Vagina (tissue), 2 donors: ENCODE measurements at regions not wholly inside any gene's neighbourhood (a gene's known extent, or its start where the extent isn't known, plus 50 kb on each side); places are given as distances from the start of the nearest gene placed in this dataset.

Source experiments
- DNase-seq, 2 donors: peaks; one replicate each; pipeline ENCODE4 v3.0.0-alpha.2; 2017; ENCODE audit errors: extremely low spot score in 2 of 2
- H3K27ac ChIP-seq: fragments of 200-600 bp; sonication (generic); one replicate; pipeline ENCODE4 v1.5.1; 2019
- H3K27me3 ChIP-seq: fragments of 200-600 bp; sonication (generic); one replicate; pipeline ENCODE4 v1.5.1; 2019
- H3K36me3 ChIP-seq, 2 donors: fragments of 200-600 bp; sonication (generic); one replicate each; pipeline ENCODE4 v1.5.1; 2017 to 2019
- H3K4me1 ChIP-seq: fragments of 200-600 bp; sonication (generic); one replicate; pipeline ENCODE4 v1.5.1; 2019
- H3K4me3 ChIP-seq, 2 donors: fragments of 200-600 bp; sonication (generic); 1 replicate in 1 of 2; 2 replicates in 1 of 2; pipeline ENCODE4 v1.5.1; 2016 to 2019
- H3K9me3 ChIP-seq: fragments of 200-600 bp; sonication (generic); one replicate; pipeline ENCODE4 v1.5.1; 2019
- CTCF ChIP-seq, 3 experiments: fragments of 450-650 bp in 2 of 3; fragments of 200-600 bp in 1 of 3; sonication (generic) in 1 of 3; IDR thresholded peaks; one replicate each; pipeline ENCODE4 v1.5.1; 2017 to 2019; ENCODE audit warnings: antibody characterized with exemption in 3 of 3, mild to moderate bottlenecking in 2 of 3, moderate library complexity in 2 of 3
- POLR2A ChIP-seq, 2 donors: fragments of 450-650 bp; IDR thresholded peaks; one replicate each; pipeline ENCODE4 v1.6.1; 2017; ENCODE audit warnings: antibody characterized with exemption in 2 of 2, mild to moderate bottlenecking in 2 of 2, moderate library complexity in 2 of 2
- POLR2AphosphoS5 ChIP-seq, 2 donors: sonication (generic); formaldehyde crosslinking; IDR thresholded peaks; one replicate each; pipeline ENCODE4 v1.9.0; 2017; ENCODE audit warnings: antibody characterized with exemption in 2 of 2, mild to moderate bottlenecking in 2 of 2, low read depth in 1 of 2; ENCODE audit not compliant: insufficient read depth in 1 of 2
- intact Hi-C: fragments of 100-400 bp; cut with DNase I; formaldehyde crosslinking; loops from one replicate; pipeline ENCODE4 v1.15.1; 2023

- no peak for DNase-seq
- no peaks in the 10 kb centered on the region for H3K9me3 ChIP-seq
- no peak overlapping the region for H3K27ac ChIP-seq
- H3K36me3 ChIP-seq: no peaks in the 10 kb centered on the region
- TF ChIP-seq POLR2A (IDR thresholded peaks at IDR 0.05) (no peak), POLR2AphosphoS5 (IDR thresholded peaks at IDR 0.05; ENCODE audit: insufficient read depth in 1 of 2, low read depth in 1 of 2) (no peak), CTCF (IDR thresholded peaks at IDR 0.05) (no peak)
- no peak overlapping the region for H3K4me3 ChIP-seq
- intact Hi-C loops: no loop called here
- H3K4me1 ChIP-seq: no peaks in the 10 kb centered on the region
- H3K27me3 ChIP-seq: no peaks in the 10 kb centered on the region
Measured at GRCh38 chr12:88306471-88307069, 164.5 kb downstream of the TMTC3 start.

- Histone ChIP-seq H3K27ac (no peak overlapping the region), H3K9me3 (no peaks in the 10 kb centered on the region), H3K36me3 (no peaks in the 10 kb centered on the region), H3K27me3 (no peaks in the 10 kb centered on the region), H3K4me1 (no peaks in the 10 kb centered on the region), H3K4me3 (no peak overlapping the region)
- TF ChIP-seq POLR2A (IDR thresholded peaks at IDR 0.05): no peak
- TF ChIP-seq POLR2AphosphoS5 (IDR thresholded peaks at IDR 0.05; ENCODE audit: insufficient read depth in 1 of 2, low read depth in 1 of 2): no peak
- no peak for TF ChIP-seq CTCF (IDR thresholded peaks at IDR 0.05)
- intact Hi-C loops: no loop called here
- DNase-seq: no peak
Measured at GRCh38 chr12:88307961-88308360, 165.9 kb downstream of the TMTC3 start.

- Histone ChIP-seq H3K27ac (no peak overlapping the region), H3K36me3 (no peaks in the 10 kb centered on the region), H3K9me3 (no peaks in the 10 kb centered on the region), H3K4me1 (no peaks in the 10 kb centered on the region), H3K27me3 (no peaks in the 10 kb centered on the region), H3K4me3 (no peak overlapping the region)
- no peak for DNase-seq
- intact Hi-C loops: no loop called here
- no peak for TF ChIP-seq CTCF (IDR thresholded peaks at IDR 0.05)
- no peak for TF ChIP-seq POLR2AphosphoS5 (IDR thresholded peaks at IDR 0.05; ENCODE audit: insufficient read depth in 1 of 2, low read depth in 1 of 2)
- TF ChIP-seq POLR2A (IDR thresholded peaks at IDR 0.05): no peak
Measured at GRCh38 chr12:88308825-88309224, 166.7 kb downstream of the TMTC3 start.

GRCh38 chr12:88309546-88309945 lies 167.4 kb downstream of the TMTC3 start:
- intact Hi-C loops: no loop called here
- Histone ChIP-seq H3K4me3 (no peak overlapping the region), H3K9me3 (no peaks in the 10 kb centered on the region), H3K27me3 (no peaks in the 10 kb centered on the region), H3K4me1 (no peaks in the 10 kb centered on the region), H3K27ac (no peak overlapping the region), H3K36me3 (no peaks in the 10 kb centered on the region)
- DNase-seq: no peak
- no peak for TF ChIP-seq CTCF (IDR thresholded peaks at IDR 0.05)
- no peak for TF ChIP-seq POLR2AphosphoS5 (IDR thresholded peaks at IDR 0.05; ENCODE audit: insufficient read depth in 1 of 2, low read depth in 1 of 2)
- no peak for TF ChIP-seq POLR2A (IDR thresholded peaks at IDR 0.05)

- H3K9me3 ChIP-seq: no peaks in the 10 kb centered on the region
- TF ChIP-seq POLR2AphosphoS5 (IDR thresholded peaks at IDR 0.05; ENCODE audit: insufficient read depth in 1 of 2, low read depth in 1 of 2) (no peak), CTCF (IDR thresholded peaks at IDR 0.05) (no peak), POLR2A (IDR thresholded peaks at IDR 0.05) (no peak)
- H3K27ac ChIP-seq: no peak overlapping the region
- no peaks in the 10 kb centered on the region for H3K27me3 ChIP-seq
- intact Hi-C loops: no loop called here
- no peak for DNase-seq
- no peaks in the 10 kb centered on the region for H3K36me3 ChIP-seq
- H3K4me1 ChIP-seq: no peaks in the 10 kb centered on the region
- no peak overlapping the region for H3K4me3 ChIP-seq
Measured at GRCh38 chr12:88310069-88310468, 168.0 kb downstream of the TMTC3 start.
